Vagina (tissue), 2 donors: ENCODE measurements at regions not wholly inside any gene's neighbourhood (a gene's known extent, or its start where the extent isn't known, plus 50 kb on each side); places are given as distances from the start of the nearest gene placed in this dataset.

Source experiments
- POLR2A ChIP-seq, 2 donors: fragments of 450-650 bp; IDR thresholded peaks; one replicate each; pipeline ENCODE4 v1.6.1; 2017; ENCODE audit warnings: antibody characterized with exemption in 2 of 2, mild to moderate bottlenecking in 2 of 2, moderate library complexity in 2 of 2
- TF ChIP-seq, protein P1 (sequence below), 3 experiments: fragments of 450-650 bp in 2 of 3; fragments of 200-600 bp in 1 of 3; sonication (generic) in 1 of 3; IDR thresholded peaks; one replicate each; pipeline ENCODE4 v1.5.1; 2017 to 2019; ENCODE audit warnings: antibody characterized with exemption in 3 of 3, mild to moderate bottlenecking in 2 of 3, moderate library complexity in 2 of 3

DNA sequence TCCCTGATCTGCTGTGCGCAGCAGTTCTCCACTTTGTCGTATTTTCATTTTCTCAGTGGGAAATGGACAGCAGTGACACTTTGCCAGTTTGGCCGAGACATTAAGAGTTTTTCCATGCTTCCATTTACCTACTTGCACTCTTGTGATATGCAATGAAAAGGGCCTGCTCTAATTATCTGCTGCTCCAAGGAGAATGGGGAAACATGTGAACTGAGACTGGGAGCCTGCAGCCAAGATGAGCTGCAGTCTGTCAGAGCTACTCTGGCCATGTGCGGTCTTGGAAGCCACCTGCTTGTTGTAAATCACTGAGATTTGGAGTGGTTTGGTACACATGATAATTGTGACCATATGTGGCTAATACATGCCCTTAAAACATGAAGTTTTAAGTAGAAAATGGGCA, 586.6 kb upstream of the POT1 start:
- TF ChIP-seq, protein P1, sequence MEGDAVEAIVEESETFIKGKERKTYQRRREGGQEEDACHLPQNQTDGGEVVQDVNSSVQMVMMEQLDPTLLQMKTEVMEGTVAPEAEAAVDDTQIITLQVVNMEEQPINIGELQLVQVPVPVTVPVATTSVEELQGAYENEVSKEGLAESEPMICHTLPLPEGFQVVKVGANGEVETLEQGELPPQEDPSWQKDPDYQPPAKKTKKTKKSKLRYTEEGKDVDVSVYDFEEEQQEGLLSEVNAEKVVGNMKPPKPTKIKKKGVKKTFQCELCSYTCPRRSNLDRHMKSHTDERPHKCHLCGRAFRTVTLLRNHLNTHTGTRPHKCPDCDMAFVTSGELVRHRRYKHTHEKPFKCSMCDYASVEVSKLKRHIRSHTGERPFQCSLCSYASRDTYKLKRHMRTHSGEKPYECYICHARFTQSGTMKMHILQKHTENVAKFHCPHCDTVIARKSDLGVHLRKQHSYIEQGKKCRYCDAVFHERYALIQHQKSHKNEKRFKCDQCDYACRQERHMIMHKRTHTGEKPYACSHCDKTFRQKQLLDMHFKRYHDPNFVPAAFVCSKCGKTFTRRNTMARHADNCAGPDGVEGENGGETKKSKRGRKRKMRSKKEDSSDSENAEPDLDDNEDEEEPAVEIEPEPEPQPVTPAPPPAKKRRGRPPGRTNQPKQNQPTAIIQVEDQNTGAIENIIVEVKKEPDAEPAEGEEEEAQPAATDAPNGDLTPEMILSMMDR (IDR thresholded peaks at IDR 0.05), result no peak
- TF ChIP-seq POLR2A (IDR thresholded peaks at IDR 0.05), result no peak
